ENCODE measurements at regions not wholly inside any gene's neighbourhood (a gene's known extent, or its start where the extent isn't known, plus 50 kb on each side); places are given as distances from the start of the nearest gene placed in this dataset.

DNA sequence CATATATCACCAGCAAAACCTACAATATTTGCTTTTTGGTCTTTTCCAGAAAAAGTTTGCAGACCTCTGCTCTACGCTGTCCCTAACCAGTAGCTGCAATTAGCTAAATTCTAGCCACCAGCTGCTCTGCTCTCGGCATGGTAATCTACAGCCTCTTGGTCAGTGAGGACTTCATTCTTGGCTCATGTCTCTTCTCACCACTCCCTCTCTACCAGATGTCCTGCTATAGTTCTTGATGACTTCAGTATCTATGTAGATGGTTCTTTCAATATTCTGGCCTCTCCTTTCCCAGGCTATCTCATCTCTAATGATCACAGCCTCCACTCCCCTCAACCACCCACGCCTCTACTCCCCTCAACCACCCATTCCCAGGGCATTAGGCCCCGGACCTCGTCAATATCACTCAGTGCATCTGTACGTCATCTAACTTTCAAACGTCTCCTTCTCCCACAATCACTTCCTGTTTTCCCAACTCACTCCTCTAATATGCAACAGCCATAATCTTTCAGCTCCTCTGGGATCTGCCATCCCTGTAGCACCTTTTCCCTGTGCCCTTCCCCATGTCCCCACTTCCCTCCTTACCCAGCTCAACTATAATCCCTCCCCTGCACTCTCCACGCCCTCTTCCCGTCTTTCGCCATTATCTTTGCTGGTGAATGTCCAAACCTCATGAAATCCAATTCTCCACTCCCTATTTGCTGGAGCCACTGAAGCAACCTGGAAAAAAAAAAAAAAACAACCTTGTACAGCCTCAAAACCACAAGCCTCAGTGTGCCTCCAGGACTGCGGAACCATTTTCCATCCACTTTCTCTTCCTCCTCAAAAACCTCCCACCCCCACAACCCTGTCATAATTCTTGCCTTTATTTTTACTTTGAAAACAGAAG, 429.4 kb upstream of the PROK2 start:
- H3K9me3 Mint-ChIP-seq: peaks cover 7% of the 10 kb centered on the region
- no peak overlapping the region for H3K27ac Mint-ChIP-seq
- peaks cover 4% of the 10 kb centered on the region for H3K4me1 Mint-ChIP-seq
- no peak overlapping the region for H3K4me3 Mint-ChIP-seq
- DNase-seq: no peak
- TF ChIP-seq, protein P1, sequence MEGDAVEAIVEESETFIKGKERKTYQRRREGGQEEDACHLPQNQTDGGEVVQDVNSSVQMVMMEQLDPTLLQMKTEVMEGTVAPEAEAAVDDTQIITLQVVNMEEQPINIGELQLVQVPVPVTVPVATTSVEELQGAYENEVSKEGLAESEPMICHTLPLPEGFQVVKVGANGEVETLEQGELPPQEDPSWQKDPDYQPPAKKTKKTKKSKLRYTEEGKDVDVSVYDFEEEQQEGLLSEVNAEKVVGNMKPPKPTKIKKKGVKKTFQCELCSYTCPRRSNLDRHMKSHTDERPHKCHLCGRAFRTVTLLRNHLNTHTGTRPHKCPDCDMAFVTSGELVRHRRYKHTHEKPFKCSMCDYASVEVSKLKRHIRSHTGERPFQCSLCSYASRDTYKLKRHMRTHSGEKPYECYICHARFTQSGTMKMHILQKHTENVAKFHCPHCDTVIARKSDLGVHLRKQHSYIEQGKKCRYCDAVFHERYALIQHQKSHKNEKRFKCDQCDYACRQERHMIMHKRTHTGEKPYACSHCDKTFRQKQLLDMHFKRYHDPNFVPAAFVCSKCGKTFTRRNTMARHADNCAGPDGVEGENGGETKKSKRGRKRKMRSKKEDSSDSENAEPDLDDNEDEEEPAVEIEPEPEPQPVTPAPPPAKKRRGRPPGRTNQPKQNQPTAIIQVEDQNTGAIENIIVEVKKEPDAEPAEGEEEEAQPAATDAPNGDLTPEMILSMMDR (IDR thresholded peaks at IDR 0.05): no peak
- H3K36me3 Mint-ChIP-seq (ENCODE audit: low read depth): no peaks in the 10 kb centered on the region
- peaks cover 13% of the 10 kb centered on the region for H3K27me3 Mint-ChIP-seq (ENCODE audit: low read depth, poor library complexity)

DNA sequence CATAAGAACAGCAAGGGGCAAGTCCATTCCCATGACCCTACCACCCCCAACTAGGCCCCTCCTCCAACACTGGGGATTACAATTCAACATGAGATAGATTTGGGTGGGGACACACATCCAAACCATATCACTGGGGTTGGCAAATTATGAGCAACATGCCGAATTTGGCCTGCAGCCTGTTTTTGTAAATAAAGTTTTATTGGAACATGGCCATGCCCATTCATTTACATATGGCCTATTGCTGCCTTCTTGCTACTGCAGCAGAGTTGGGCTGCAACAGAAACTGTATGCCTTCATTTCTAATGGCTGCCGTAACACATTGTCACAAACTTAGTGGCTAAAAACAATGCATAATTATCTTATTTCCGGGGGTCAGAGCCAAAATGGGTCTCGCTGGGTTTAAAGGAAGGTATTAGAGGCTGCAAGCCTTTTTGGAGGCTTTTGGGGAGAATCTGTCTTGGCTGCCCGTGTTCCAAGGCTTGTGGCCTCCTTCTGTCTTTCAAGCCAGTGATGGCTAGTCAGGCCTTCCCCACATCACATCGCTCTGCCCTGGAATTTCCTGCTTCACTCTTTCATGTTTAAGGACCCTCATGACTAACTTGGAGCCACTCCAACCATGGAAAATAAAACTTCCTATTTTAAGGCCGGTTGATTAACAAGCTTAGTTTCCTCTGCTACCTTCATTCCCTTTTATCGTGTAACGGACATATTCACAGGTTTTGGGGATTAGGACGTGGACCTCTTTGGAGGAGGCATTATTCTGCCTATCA, 428.5 kb upstream of the PROK2 start:
- no peak for DNase-seq
- Mint-ChIP-seq H3K4me3 (no peak overlapping the region), H3K27ac (no peak overlapping the region), H3K9me3 (peaks cover 7% of the 10 kb centered on the region), H3K27me3 (ENCODE audit: low read depth, poor library complexity) (peaks cover 15% of the 10 kb centered on the region), H3K4me1 (peaks cover 4% of the 10 kb centered on the region), H3K36me3 (ENCODE audit: low read depth) (no peaks in the 10 kb centered on the region)
- TF ChIP-seq, protein P1 (IDR thresholded peaks at IDR 0.05): no peak

DNA sequence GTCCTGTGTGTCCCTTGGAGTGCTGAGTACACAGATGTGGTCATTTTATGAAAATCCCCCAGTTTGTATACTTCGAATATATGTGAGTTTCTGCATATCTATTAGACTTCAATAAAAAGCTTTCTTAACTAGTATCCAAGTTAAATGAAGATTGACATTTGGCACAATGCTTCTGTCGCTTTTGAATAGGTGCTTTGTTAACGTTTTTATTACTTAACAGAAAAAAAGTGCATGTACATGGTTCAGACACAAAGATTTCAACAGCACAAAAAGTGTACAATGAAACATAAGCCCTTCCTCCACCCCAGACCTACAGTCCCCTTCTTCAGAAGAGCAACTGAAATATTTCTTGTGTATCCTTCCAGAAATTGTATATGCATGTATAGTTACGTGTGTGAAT, 427.4 kb upstream of the PROK2 start:
- no peak for DNase-seq
- Mint-ChIP-seq H3K4me3 (no peak overlapping the region), H3K9me3 (peaks cover 4% of the 10 kb centered on the region), H3K27ac (no peak overlapping the region), H3K4me1 (peaks cover 4% of the 10 kb centered on the region), H3K36me3 (ENCODE audit: low read depth) (no peaks in the 10 kb centered on the region), H3K27me3 (ENCODE audit: low read depth, poor library complexity) (peaks cover 16% of the 10 kb centered on the region)
- TF ChIP-seq, protein P1 (IDR thresholded peaks at IDR 0.05): no peak

DNA sequence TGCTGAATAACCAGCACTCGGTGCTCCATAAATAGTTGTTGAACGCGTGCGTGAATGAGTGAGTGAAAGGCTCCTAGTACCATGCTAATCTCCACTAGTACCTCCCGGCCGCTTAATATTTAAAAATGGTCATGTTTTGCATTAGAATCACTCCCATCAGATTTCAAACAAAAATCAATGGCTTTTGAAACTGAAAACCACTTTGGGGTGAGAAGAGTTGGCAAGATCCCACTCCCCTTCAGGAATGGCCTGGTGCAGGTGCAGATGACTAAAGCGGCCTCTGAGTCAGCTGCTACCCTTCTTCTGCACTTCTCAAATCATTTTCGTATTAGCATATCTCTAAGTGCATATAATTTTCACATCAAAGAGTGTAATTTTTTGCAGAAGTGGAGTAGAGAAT, 425.3 kb upstream of the PROK2 start:
- Mint-ChIP-seq H3K4me1 (peaks cover 7% of the 10 kb centered on the region), H3K36me3 (ENCODE audit: low read depth) (no peaks in the 10 kb centered on the region), H3K9me3 (no peaks in the 10 kb centered on the region), H3K27me3 (ENCODE audit: low read depth, poor library complexity) (peaks cover 28% of the 10 kb centered on the region), H3K4me3 (no peak overlapping the region), H3K27ac (no peak overlapping the region)
- DNase-seq: no peak
- TF ChIP-seq, protein P1 (IDR thresholded peaks at IDR 0.05): no peak

DNA sequence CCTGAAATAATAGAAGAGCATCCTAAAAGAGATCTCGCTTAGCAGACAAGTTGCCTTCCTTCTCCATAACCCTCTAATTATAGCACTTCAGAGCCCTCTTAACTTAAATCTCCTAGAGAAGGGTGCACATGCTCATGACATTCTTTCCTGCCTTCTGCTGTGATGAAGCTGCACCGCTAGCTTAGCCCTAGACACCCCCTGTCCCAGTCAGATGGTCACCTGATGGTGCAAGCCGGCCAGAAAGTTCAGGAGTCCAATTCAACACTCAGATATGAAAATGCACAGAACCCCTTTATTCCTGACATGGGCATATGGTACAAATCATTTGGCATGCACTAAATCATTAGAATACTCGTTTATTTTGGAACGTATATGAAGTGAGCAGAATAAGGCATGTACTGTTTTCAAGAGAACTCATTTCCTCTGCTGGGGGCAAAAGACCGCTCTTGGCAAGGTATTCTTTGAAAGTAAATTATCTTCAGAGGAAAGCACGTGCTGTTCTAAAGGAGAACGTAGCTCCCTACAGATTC, 420.4 kb upstream of the PROK2 start:
- peaks cover 12% of the 10 kb centered on the region for H3K9me3 Mint-ChIP-seq
- TF ChIP-seq, protein P1 (IDR thresholded peaks at IDR 0.05): no peak
- H3K36me3 Mint-ChIP-seq (ENCODE audit: low read depth): no peaks in the 10 kb centered on the region
- no peak overlapping the region for H3K27ac Mint-ChIP-seq
- H3K4me3 Mint-ChIP-seq: no peak overlapping the region
- H3K27me3 Mint-ChIP-seq (ENCODE audit: low read depth, poor library complexity): peaks cover 29% of the 10 kb centered on the region
- no peak for DNase-seq
- H3K4me1 Mint-ChIP-seq: peaks cover 30% of the 10 kb centered on the region
